ENCODE measurements at regions not wholly inside any gene's neighbourhood (a gene's known extent, or its start where the extent isn't known, plus 50 kb on each side); places are given as distances from the start of the nearest gene placed in this dataset.

- no peaks in the 10 kb centered on the region for H3K27me3 ChIP-seq (ENCODE audit: low read length)
- no peak overlapping the region for H3K27ac ChIP-seq (ENCODE audit: low read depth, low read length)
- H3K4me2 ChIP-seq (ENCODE audit: low read depth, low read length, poor library complexity, severe bottlenecking), result no peak overlapping the region
These were observed 94.1 kb upstream of the PPP3CA start for GRCh38 chr4:101441446-101441845.

GRCh38 chr4:101439926-101440325, 92.6 kb upstream of the PPP3CA start:
- H2AFZ ChIP-seq (ENCODE audit: low read depth, low read length, severe bottlenecking), result no peak overlapping the region
- H3K9me2 ChIP-seq (replicated peaks; ENCODE audit: insufficient read depth, low read length), result no peaks in the 10 kb centered on the region
- H3K9ac ChIP-seq (ENCODE audit: low read length), result no peak overlapping the region
- TF ChIP-seq CTCF (IDR thresholded peaks at IDR 0.05; ENCODE audit: insufficient read depth, low read length, poor library complexity, severe bottlenecking) (no peak), EZH2phosphoT487 (conservative IDR thresholded peaks at IDR 0.05; ENCODE audit: low read length) (no peak)
- no peaks in the 10 kb centered on the region for H3K27me3 ChIP-seq (ENCODE audit: low read length)
- H3K4me2 ChIP-seq (ENCODE audit: low read depth, low read length, poor library complexity, severe bottlenecking), result no peak overlapping the region
- no peak overlapping the region for H3K4me3 ChIP-seq (ENCODE audit: insufficient read depth, low read length, poor library complexity, severe bottlenecking)
- no peaks in the 10 kb centered on the region for H3K36me3 ChIP-seq (ENCODE audit: low read length)
- no peaks in the 10 kb centered on the region for H3F3A ChIP-seq (ENCODE audit: insufficient read depth)
- H3K9me3 ChIP-seq (ENCODE audit: insufficient read depth, low read length), result no peaks in the 10 kb centered on the region
- no peaks in the 10 kb centered on the region for H3K79me2 ChIP-seq (ENCODE audit: insufficient read depth, low read length)
- H4K20me1 ChIP-seq (ENCODE audit: low read depth, low read length), result no peaks in the 10 kb centered on the region
- no peak overlapping the region for H3K27ac ChIP-seq (ENCODE audit: low read depth, low read length)

More at GRCh38 chr4:101441446-101441845, 94.1 kb upstream of the PPP3CA start:
- Histone ChIP-seq H2AFZ (ENCODE audit: low read depth, low read length, severe bottlenecking) (no peak overlapping the region), H3K4me3 (ENCODE audit: insufficient read depth, low read length, poor library complexity, severe bottlenecking) (no peak overlapping the region), H3K9me3 (ENCODE audit: insufficient read depth, low read length) (no peaks in the 10 kb centered on the region), H3K9me2 (replicated peaks; ENCODE audit: insufficient read depth, low read length) (no peaks in the 10 kb centered on the region), H3K9ac (ENCODE audit: low read length) (no peak overlapping the region), H3K36me3 (ENCODE audit: low read length) (no peaks in the 10 kb centered on the region), H3F3A (ENCODE audit: insufficient read depth) (no peaks in the 10 kb centered on the region), H3K79me2 (ENCODE audit: insufficient read depth, low read length) (no peaks in the 10 kb centered on the region), H4K20me1 (ENCODE audit: low read depth, low read length) (no peaks in the 10 kb centered on the region)
- TF ChIP-seq CTCF (IDR thresholded peaks at IDR 0.05; ENCODE audit: insufficient read depth, low read length, poor library complexity, severe bottlenecking) (no peak), EZH2phosphoT487 (conservative IDR thresholded peaks at IDR 0.05; ENCODE audit: low read length) (no peak)

GRCh38 chr4:101421386-101421785, 74.1 kb upstream of the PPP3CA start:
- no peaks in the 10 kb centered on the region for H4K20me1 ChIP-seq (ENCODE audit: low read depth, low read length)
- no peaks in the 10 kb centered on the region for H3K9me3 ChIP-seq (ENCODE audit: insufficient read depth, low read length)
- H2AFZ ChIP-seq (ENCODE audit: low read depth, low read length, severe bottlenecking), result no peak overlapping the region
- H3K4me2 ChIP-seq (ENCODE audit: low read depth, low read length, poor library complexity, severe bottlenecking), result no peak overlapping the region
- H3K9ac ChIP-seq (ENCODE audit: low read length), result no peak overlapping the region
- H3K36me3 ChIP-seq (ENCODE audit: low read length), result no peaks in the 10 kb centered on the region
- no peaks in the 10 kb centered on the region for H3F3A ChIP-seq (ENCODE audit: insufficient read depth)
- H3K27ac ChIP-seq (ENCODE audit: low read depth, low read length), result no peak overlapping the region
- H3K27me3 ChIP-seq (ENCODE audit: low read length), result no peaks in the 10 kb centered on the region
- no peak overlapping the region for H3K4me3 ChIP-seq (ENCODE audit: insufficient read depth, low read length, poor library complexity, severe bottlenecking)
- H3K9me2 ChIP-seq (replicated peaks; ENCODE audit: insufficient read depth, low read length), result no peaks in the 10 kb centered on the region
- no peaks in the 10 kb centered on the region for H3K79me2 ChIP-seq (ENCODE audit: insufficient read depth, low read length)
- TF ChIP-seq EZH2phosphoT487 (conservative IDR thresholded peaks at IDR 0.05; ENCODE audit: low read length) (no peak), CTCF (IDR thresholded peaks at IDR 0.05; ENCODE audit: insufficient read depth, low read length, poor library complexity, severe bottlenecking) (no peak)
